Neural cell (in vitro differentiated cells): ENCODE measurements at regions not wholly inside any gene's neighbourhood (a gene's known extent, or its start where the extent isn't known, plus 50 kb on each side); places are given as distances from the start of the nearest gene placed in this dataset.
A peak's percentile ranks its signal among the peaks of the same experiment; 100 is the strongest.

ENCODE experiments used
- H2AFZ ChIP-seq: fragments of 200-600, 300-800 bp; sonication (generic), shearing (Covaris generic); 2 replicates; pipeline ENCODE4 v1.6.0; 2014; ENCODE audit warnings: low read depth, mild to moderate bottlenecking, antibody characterized with exemption, low read length, moderate library complexity
- H3F3A ChIP-seq: fragments of 200-600 bp; shearing (Covaris generic); 2 replicates; pipeline ENCODE4 v1.6.1; 2016; ENCODE audit warnings: mild to moderate bottlenecking, moderate library complexity, mixed read lengths, antibody characterized with exemption, low read length; ENCODE audit not compliant: insufficient read depth, poor library complexity, severe bottlenecking
- H3K27ac ChIP-seq: fragments of 200-600, 300-800 bp; sonication (generic), shearing (Covaris generic); 2 replicates; pipeline ENCODE4 v1.5.1; 2014; ENCODE audit warnings: mild to moderate bottlenecking, low read length, moderate library complexity
- H3K27me3 ChIP-seq: fragments of 300-800, 200-600 bp; sonication (generic), shearing (Covaris generic); 2 replicates; pipeline ENCODE4 v1.6.0; 2014; ENCODE audit warnings: mild to moderate bottlenecking, low read depth, low read length, moderate library complexity; ENCODE audit not compliant: insufficient read depth
- H3K36me3 ChIP-seq: fragments of 300-800, 200-600 bp; sonication (generic), shearing (Covaris generic); 2 replicates; pipeline ENCODE4 v1.5.1; 2014; ENCODE audit warnings: mild to moderate bottlenecking, antibody characterized with exemption, low read length, moderate library complexity; ENCODE audit not compliant: insufficient read depth
- H3K4me2 ChIP-seq: fragments of 300-800, 200-600 bp; sonication (generic), shearing (Covaris generic); 2 replicates; pipeline ENCODE4 v1.6.0; 2014; ENCODE audit warnings: mild to moderate bottlenecking, low read length
- H3K4me3 ChIP-seq: fragments of 300-800, 200-600 bp; sonication (generic), shearing (Covaris generic); 2 replicates; pipeline ENCODE4 v1.5.1; 2014; ENCODE audit warnings: mild to moderate bottlenecking, low read length, moderate library complexity
- H3K79me2 ChIP-seq: fragments of 200-600 bp; shearing (Covaris generic); replicated peaks from 2 replicates; pipeline ENCODE4 v1.6.0; 2014; ENCODE audit warnings: mild to moderate bottlenecking, low read length, moderate library complexity; ENCODE audit not compliant: insufficient read depth
- H3K9ac ChIP-seq: fragments of 300-800, 200-600 bp; sonication (generic), shearing (Covaris generic); 2 replicates; pipeline ENCODE4 v1.6.1; 2016; ENCODE audit warnings: mild to moderate bottlenecking, low read length, mixed read lengths
- H3K9me2 ChIP-seq: fragments of 200-600 bp; shearing (Covaris generic); 2 replicates; pipeline ENCODE4 v1.6.1; 2016; ENCODE audit warnings: mild to moderate bottlenecking, low read length, mixed read lengths; ENCODE audit not compliant: insufficient read depth
- H3K9me3 ChIP-seq: fragments of 200-600, 300-800 bp; sonication (generic), shearing (Covaris generic); 2 replicates; pipeline ENCODE4 v1.6.1; 2016; ENCODE audit warnings: mild to moderate bottlenecking, mixed run types, low read length, moderate library complexity, mixed read lengths
- H4K20me1 ChIP-seq: fragments of 200-600 bp; shearing (Covaris generic); 2 replicates; pipeline ENCODE4 v1.6.1; 2016; ENCODE audit warnings: mild to moderate bottlenecking, mixed run types; ENCODE audit not compliant: insufficient read depth
- CTCF ChIP-seq: fragments of 450-650 bp; IDR thresholded peaks from 2 replicates; pipeline ENCODE4 v1.5.1; 2014; ENCODE audit warnings: antibody characterized with exemption, mild to moderate bottlenecking, moderate library complexity; ENCODE audit not compliant: poor library complexity, severe bottlenecking
- EP300 ChIP-seq: fragments of 450-650 bp; conservative IDR thresholded peaks from 2 replicates; pipeline ENCODE4 v1.6.1; 2014; ENCODE audit warnings: antibody characterized with exemption, mild to moderate bottlenecking, moderate library complexity; ENCODE audit not compliant: poor library complexity, severe bottlenecking
- EZH2 ChIP-seq: fragments of 200-600, 300-800 bp; shearing (Covaris generic), sonication (generic); IDR thresholded peaks from 2 replicates; pipeline ENCODE4 v1.6.1; 2014; ENCODE audit warnings: antibody characterized with exemption, low read length, borderline replicate concordance, mild to moderate bottlenecking; ENCODE audit not compliant: insufficient read depth, poor library complexity, severe bottlenecking
- MXI1 ChIP-seq: fragments of 450-650 bp; conservative IDR thresholded peaks from 2 replicates; pipeline ENCODE4 v1.6.1; 2014; ENCODE audit warnings: antibody characterized with exemption, mild to moderate bottlenecking; ENCODE audit not compliant: poor library complexity, severe bottlenecking
- POLR2AphosphoS5 ChIP-seq: IDR thresholded peaks from 2 replicates; pipeline ENCODE4 v1.6.1; 2012
- RAD21 ChIP-seq: fragments of 450-650 bp; conservative IDR thresholded peaks from 2 replicates; pipeline ENCODE4 v1.6.1; 2014; ENCODE audit warnings: antibody characterized with exemption, mild to moderate bottlenecking, moderate library complexity
- REST ChIP-seq: IDR thresholded peaks from 2 replicates; pipeline ENCODE4 v1.6.1; 2012; ENCODE audit warnings: borderline replicate concordance
- SMC3 ChIP-seq: fragments of 450-650 bp; conservative IDR thresholded peaks from 2 replicates; pipeline ENCODE4 v1.6.1; 2014; ENCODE audit warnings: antibody characterized with exemption, mild to moderate bottlenecking, moderate library complexity; ENCODE audit not compliant: poor library complexity
- TAF1 ChIP-seq: IDR thresholded peaks from 2 replicates; pipeline ENCODE4 v1.6.1; 2012; ENCODE audit warnings: low read depth

DNA sequence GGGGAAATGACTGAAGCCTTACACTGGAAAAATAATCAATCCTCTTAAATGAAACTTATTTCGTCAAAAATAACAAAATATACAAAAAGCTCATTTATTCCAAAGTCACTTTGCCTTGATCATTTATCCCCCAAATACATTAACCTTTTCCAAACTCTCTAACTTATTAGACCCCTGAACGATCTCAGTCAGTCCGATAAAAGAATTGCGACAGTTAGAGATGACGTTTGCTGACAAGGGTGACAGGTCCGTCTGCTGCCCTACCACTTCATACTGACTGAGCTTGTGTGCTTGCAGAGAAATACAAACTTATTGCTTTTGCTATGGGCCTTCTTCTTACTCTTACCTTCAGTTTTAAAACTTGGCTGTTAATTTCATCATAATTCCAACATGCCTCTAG lies 169.7 kb downstream of the ZDHHC21 start:
- no peak overlapping the region for H3K4me2 ChIP-seq
- no peaks in the 10 kb centered on the region for H3K27me3 ChIP-seq
- H4K20me1 ChIP-seq = no peaks in the 10 kb centered on the region
- TF ChIP-seq RAD21 (no peak), EZH2 (no peak), SMC3 (no peak), TAF1 (no peak), REST (no peak), EP300 (peak; percentile 75), POLR2AphosphoS5 (peak; percentile 36), CTCF (no peak)
- H3F3A ChIP-seq = no peaks in the 10 kb centered on the region
- no peak overlapping the region for H3K27ac ChIP-seq
- H3K4me3 ChIP-seq = no peak overlapping the region
- H3K9me2 ChIP-seq = no peaks in the 10 kb centered on the region
- H3K9ac ChIP-seq = no peak overlapping the region
- H3K79me2 ChIP-seq = no peaks in the 10 kb centered on the region
- H3K36me3 ChIP-seq = no peaks in the 10 kb centered on the region
- no peak overlapping the region for H2AFZ ChIP-seq
- no peaks in the 10 kb centered on the region for H3K9me3 ChIP-seq

GRCh38 chr9:14522627-14523379 lies 170.4 kb downstream of the ZDHHC21 start:
- H4K20me1 ChIP-seq = no peaks in the 10 kb centered on the region
- no peaks in the 10 kb centered on the region for H3K9me2 ChIP-seq
- H3K4me3 ChIP-seq = no peak overlapping the region
- no peak overlapping the region for H2AFZ ChIP-seq
- no peaks in the 10 kb centered on the region for H3K79me2 ChIP-seq
- H3K36me3 ChIP-seq = no peaks in the 10 kb centered on the region
- H3K9me3 ChIP-seq = no peaks in the 10 kb centered on the region
- no peak overlapping the region for H3K9ac ChIP-seq
- H3K27ac ChIP-seq = no peak overlapping the region
- no peak for TF ChIP-seq EP300
- TF ChIP-seq RAD21 = no peak
- TF ChIP-seq MXI1 = no peak
- TF ChIP-seq EZH2 = no peak
- TF ChIP-seq REST = no peak
- TF ChIP-seq POLR2AphosphoS5 = no peak
- H3K27me3 ChIP-seq = no peaks in the 10 kb centered on the region
- H3F3A ChIP-seq = no peaks in the 10 kb centered on the region
- H3K4me2 ChIP-seq = no peak overlapping the region
